Pancreas (tissue), 10 donors: ENCODE measurements at regions not wholly inside any gene's neighbourhood (a gene's known extent, or its start where the extent isn't known, plus 50 kb on each side); places are given as distances from the start of the nearest gene placed in this dataset.

Experiments used
- ATAC-seq, 4 donors: fragments of 200-7000 bp; cut with Tn5 transposase; one replicate each; pipeline versions ENCODE4 v1.8.0 to v1.9.1; 2020; ENCODE audit warnings: mild to moderate bottlenecking in 4 of 4, moderate library complexity in 4 of 4
- DNase-seq, 6 donors: peaks; one replicate each; pipeline ENCODE4 v3.0.0-alpha.2; 2020
- FAIRE-seq: peaks from 2 replicates; lab custom pipeline; 2012; peaks lifted over from hg19 to GRCh38; lab: Jason Lieb, UNC
- H3K27ac ChIP-seq, 4 donors: fragments of 200-600 bp; sonication (generic); 1 replicate in 3 of 4; 2 replicates in 1 of 4; pipeline versions ENCODE4 v1.5.0 to v1.8.0; 2020
- H3K27me3 ChIP-seq, 4 donors: fragments of 200-600 bp; one replicate each; pipeline ENCODE4 v1.8.0; 2021
- H3K36me3 ChIP-seq, 3 donors: fragments of 200-600 bp; sonication (generic) in 1 of 3; one replicate each; pipeline versions ENCODE4 v1.5.0 to v1.8.0; 2020 to 2021
- H3K4me1 ChIP-seq, 3 donors: fragments of 200-600 bp; one replicate each; pipeline ENCODE4 v1.8.0; 2021
- H3K4me3 ChIP-seq, 4 donors: fragments of 200-600 bp; sonication (generic) in 2 of 4; one replicate each; pipeline versions ENCODE4 v1.5.0 to v1.8.0; 2020 to 2021
- H3K9me3 ChIP-seq, 4 donors: fragments of 200-600 bp; one replicate each; pipeline ENCODE4 v1.8.0; 2021
- WGBS, 2 donors: extraction: QIAGEN DNeasy Blood & Tissue Kit; methylation state at CpG; one replicate each; pipeline ENCODE4 v1.1.7; 2013; 5-methylcytosine and 5-hydroxymethylcytosine counted together
- intact Hi-C, 3 donors: fragments of 100-400 bp; cut with DNase I; formaldehyde crosslinking; loops; one replicate each; pipeline versions ENCODE4 v1.11.1 to v1.14.2; 2022
- TF ChIP-seq, protein P1 (sequence below), 4 donors: fragments of 200-600 bp; sonication (generic) in 3 of 4; IDR thresholded peaks; one replicate each; pipeline versions ENCODE4 v1.5.0 to v1.8.0; 2021; ENCODE audit warnings: antibody characterized with exemption in 4 of 4
- donor health status: healthy with polysubstance abuse.
- donor health status: DM: no; HTN: no; CAD: no; lungs with moderate emphysema.
- donor health status: DM: no; HTN: no; CAD: no.
- donor health status: control.
- donor health status: control.
- donor health status: Bipolar disorder and iron deficiency.
- donor health status: DM: yes; HTN: yes; CAD: no.
- donor health status: DM: no; HTN: no; CAD: no.
- donor health status: DM: no; HTN: no; CAD: no.
- donor health status: DM: yes; HTN: yes; CAD: no.

DNA sequence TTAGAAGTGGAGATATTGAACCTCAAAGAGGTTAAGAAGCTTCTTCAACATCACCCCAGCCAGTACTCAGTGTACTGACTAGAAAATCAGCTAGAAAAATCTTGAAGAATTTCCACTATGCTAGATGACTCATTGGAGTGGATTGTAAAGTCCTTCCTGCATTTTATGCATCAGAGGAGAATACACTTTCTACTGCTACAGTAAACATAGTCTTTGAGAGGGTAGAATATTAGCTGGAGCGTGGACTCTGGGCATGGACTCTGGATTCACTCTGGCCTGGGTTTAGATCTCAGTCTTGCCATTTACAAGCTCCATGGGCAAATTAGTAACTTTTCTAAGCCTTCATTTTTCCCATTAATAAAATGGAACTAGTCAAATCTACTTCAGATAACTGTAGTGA is 215.9 kb downstream of the IRS1 start:
- no peaks in the 10 kb centered on the region for H3K9me3 ChIP-seq
- DNase-seq (no peak), FAIRE-seq (no peak), ATAC-seq (peak in 2 of 4 donors; percentile 69)
- H3K4me3 ChIP-seq, result no peak overlapping the region
- 77 to 78% methylated on average over 1 of the region's 1 CpG for WGBS, 2 donors
- intact Hi-C loops, result no loop called here
- H3K27ac ChIP-seq, result no peak overlapping the region
- H3K4me1 ChIP-seq, result no peaks in the 10 kb centered on the region
- H3K36me3 ChIP-seq, result no peaks in the 10 kb centered on the region
- TF ChIP-seq, protein P1, sequence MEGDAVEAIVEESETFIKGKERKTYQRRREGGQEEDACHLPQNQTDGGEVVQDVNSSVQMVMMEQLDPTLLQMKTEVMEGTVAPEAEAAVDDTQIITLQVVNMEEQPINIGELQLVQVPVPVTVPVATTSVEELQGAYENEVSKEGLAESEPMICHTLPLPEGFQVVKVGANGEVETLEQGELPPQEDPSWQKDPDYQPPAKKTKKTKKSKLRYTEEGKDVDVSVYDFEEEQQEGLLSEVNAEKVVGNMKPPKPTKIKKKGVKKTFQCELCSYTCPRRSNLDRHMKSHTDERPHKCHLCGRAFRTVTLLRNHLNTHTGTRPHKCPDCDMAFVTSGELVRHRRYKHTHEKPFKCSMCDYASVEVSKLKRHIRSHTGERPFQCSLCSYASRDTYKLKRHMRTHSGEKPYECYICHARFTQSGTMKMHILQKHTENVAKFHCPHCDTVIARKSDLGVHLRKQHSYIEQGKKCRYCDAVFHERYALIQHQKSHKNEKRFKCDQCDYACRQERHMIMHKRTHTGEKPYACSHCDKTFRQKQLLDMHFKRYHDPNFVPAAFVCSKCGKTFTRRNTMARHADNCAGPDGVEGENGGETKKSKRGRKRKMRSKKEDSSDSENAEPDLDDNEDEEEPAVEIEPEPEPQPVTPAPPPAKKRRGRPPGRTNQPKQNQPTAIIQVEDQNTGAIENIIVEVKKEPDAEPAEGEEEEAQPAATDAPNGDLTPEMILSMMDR (IDR thresholded peaks at IDR 0.05), result no peak
- no peaks in the 10 kb centered on the region for H3K27me3 ChIP-seq

DNA sequence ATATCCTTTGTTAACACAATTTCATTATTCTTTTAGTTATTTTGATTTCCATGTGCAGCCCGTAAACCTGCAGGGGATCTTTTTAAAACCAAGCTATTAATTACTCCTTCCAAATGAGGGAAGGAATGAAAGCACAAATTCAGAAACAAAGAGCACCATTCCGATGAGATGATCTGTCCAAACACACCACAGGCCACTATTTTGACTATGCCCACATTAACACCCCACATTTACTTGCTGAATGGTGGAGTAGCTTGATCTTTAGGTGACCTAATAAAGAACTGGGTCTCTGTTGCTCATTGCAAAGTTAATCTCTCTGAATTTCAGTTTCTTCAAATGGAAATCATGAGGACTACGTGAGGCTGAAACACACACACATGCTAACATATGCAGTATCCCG is 218.0 kb downstream of the IRS1 start:
- FAIRE-seq (no peak), ATAC-seq (no peak), DNase-seq (no peak)
- H3K4me3 ChIP-seq, result no peak overlapping the region
- intact Hi-C loops, result no loop called here
- H3K27ac ChIP-seq, result no peak overlapping the region
- WGBS, 2 donors, result 84 to 85% methylated on average over 4 of the region's 4 CpGs
- H3K36me3 ChIP-seq, result no peaks in the 10 kb centered on the region
- TF ChIP-seq, protein P1 (IDR thresholded peaks at IDR 0.05), result no peak
- H3K27me3 ChIP-seq, result no peaks in the 10 kb centered on the region
- H3K9me3 ChIP-seq, result no peaks in the 10 kb centered on the region
- H3K4me1 ChIP-seq, result no peaks in the 10 kb centered on the region

DNA sequence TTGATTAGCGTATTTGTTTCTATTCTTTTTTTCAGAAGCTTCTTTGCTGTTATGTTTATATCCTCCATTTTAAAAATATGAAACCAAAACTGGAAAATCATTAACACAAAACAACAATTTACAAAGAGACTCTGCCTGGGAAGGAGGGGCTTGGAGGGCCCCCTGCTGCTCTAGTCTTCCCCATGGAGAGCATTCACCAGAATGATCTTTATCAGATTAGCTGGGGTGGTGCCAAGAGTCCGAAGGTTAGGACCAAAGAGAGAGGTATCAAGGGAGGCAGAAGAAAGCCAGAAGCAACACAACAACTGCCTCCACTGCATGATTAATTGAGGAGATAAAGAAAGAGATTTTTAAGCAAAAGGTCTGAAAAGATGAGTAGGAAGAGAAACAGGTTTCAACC is 218.6 kb downstream of the IRS1 start:
- peak in 2 of 4 donors; percentile 26 to 32 for ATAC-seq
- H3K36me3 ChIP-seq, result no peaks in the 10 kb centered on the region
- no peaks in the 10 kb centered on the region for H3K9me3 ChIP-seq
- TF ChIP-seq, protein P1 (IDR thresholded peaks at IDR 0.05), result no peak
- no peak overlapping the region for H3K4me3 ChIP-seq
- no peaks in the 10 kb centered on the region for H3K4me1 ChIP-seq
- DNase-seq, result peak in 2 of 6 donors; percentile 12 to 33
- H3K27ac ChIP-seq, result no peak overlapping the region
- intact Hi-C loops, result no loop called here
- FAIRE-seq, result no peak
- H3K27me3 ChIP-seq, result no peaks in the 10 kb centered on the region
- 41 to 45% methylated on average over 2 of the region's 2 CpGs for WGBS, 2 donors

DNA sequence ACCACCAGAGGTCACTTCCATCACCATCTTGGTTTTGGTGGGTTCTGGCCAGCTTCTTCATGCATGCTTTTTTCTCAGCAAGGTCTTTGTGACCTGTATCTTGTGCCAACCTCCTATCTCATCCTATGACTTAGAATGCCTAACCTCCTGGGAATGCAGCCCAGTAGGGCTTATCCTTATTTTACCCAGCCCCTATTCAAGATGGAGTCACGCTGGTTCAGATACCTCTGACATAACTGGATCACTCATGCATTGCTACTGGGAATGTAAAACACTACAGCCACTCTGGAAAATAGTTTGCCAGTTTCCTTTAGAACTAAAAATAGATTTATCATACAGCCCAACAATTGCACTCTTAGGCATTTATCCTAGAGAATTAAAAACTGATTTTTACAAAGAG is 219.2 kb downstream of the IRS1 start:
- no peaks in the 10 kb centered on the region for H3K4me1 ChIP-seq
- ATAC-seq (no peak), FAIRE-seq (no peak), DNase-seq (no peak)
- H3K27ac ChIP-seq, result no peak overlapping the region
- no peaks in the 10 kb centered on the region for H3K9me3 ChIP-seq
- intact Hi-C loops, result no loop called here
- no peaks in the 10 kb centered on the region for H3K36me3 ChIP-seq
- WGBS, 2 donors, result 22 to 35% methylated on average over 1 of the region's 1 CpG
- TF ChIP-seq, protein P1 (IDR thresholded peaks at IDR 0.05), result no peak
- no peak overlapping the region for H3K4me3 ChIP-seq
- no peaks in the 10 kb centered on the region for H3K27me3 ChIP-seq

DNA sequence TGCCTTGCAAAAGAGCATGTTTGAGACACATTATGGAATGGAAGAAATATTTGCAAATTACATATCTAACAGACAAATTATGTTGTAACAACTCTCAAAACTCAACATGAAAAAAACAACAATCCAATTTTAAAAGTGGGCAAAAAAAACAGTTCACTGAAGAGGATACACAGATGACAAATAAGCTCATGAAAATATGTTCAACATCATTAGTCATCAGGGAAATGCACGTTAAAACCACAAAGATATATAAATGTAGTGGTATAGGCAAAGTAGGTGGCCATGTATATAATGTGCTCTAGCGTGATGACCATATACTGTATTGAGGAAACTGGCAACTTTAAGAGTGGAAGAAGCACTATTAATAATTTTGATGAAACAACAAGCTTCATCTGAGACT is 220.1 kb downstream of the IRS1 start:
- no peak overlapping the region for H3K27ac ChIP-seq
- FAIRE-seq, result no peak
- 84 to 87% methylated on average over 2 of the region's 2 CpGs for WGBS, 2 donors
- H3K36me3 ChIP-seq, result no peaks in the 10 kb centered on the region
- no peak for DNase-seq
- ATAC-seq, result no peak
- no peaks in the 10 kb centered on the region for H3K9me3 ChIP-seq
- H3K27me3 ChIP-seq, result no peaks in the 10 kb centered on the region
- TF ChIP-seq, protein P1 (IDR thresholded peaks at IDR 0.05), result no peak
- intact Hi-C loops, result no loop called here
- H3K4me3 ChIP-seq, result no peak overlapping the region
- no peaks in the 10 kb centered on the region for H3K4me1 ChIP-seq
